ENCODE measurements at regions not wholly inside any gene's neighbourhood (a gene's known extent, or its start where the extent isn't known, plus 50 kb on each side); places are given as distances from the start of the nearest gene placed in this dataset.

DNA sequence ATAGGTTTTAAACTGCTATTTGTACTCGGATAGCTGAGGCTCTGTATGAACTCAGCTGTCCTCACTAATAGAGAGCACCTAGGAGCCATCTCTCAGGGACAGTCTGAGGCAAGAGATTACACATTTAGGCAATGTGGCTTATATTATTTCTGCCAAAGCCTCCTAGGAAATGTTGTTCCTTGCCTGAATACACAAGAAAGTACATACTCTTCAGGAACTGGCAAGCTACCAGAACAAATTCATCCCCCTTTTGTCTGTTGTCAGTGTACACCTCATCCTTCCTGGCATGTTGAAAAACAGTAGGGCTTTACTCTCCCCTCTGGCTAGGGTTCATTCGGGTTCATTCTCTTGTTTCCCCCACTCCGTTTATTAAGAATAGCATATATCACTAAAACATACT lies 615.9 kb upstream of the FAT3 start:
- H3K27ac ChIP-seq (ENCODE audit: low read depth in 2 of 2, low read length in 1 of 2): no peak overlapping the region
- H3K4me3 ChIP-seq (ENCODE audit: low read depth in 2 of 2, low read length in 1 of 2): no peak overlapping the region
- no peaks in the 10 kb centered on the region for H3K9me2 ChIP-seq
- H4K20me1 ChIP-seq (ENCODE audit: insufficient read depth): no peaks in the 10 kb centered on the region
- TF ChIP-seq GATA2 (CRISPR knock-in tag; IDR thresholded peaks at IDR 0.05) (no peak), FOXJ3 (CRISPR knock-in tag; IDR thresholded peaks at IDR 0.05) (no peak), NFIC (IDR thresholded peaks at IDR 0.05; ENCODE audit: borderline replicate concordance) (no peak), MEF2A (IDR thresholded peaks at IDR 0.05; ENCODE audit: borderline replicate concordance, low read depth) (no peak), TEAD4 (IDR thresholded peaks at IDR 0.05; ENCODE audit: borderline replicate concordance, insufficient read depth) (no peak), ELF1 (IDR thresholded peaks at IDR 0.05) (no peak), NRF1 (IDR thresholded peaks at IDR 0.05; ENCODE audit: low read depth, low read length) (no peak), RXRA (IDR thresholded peaks at IDR 0.05; ENCODE audit: borderline replicate concordance, low read depth) (no peak), CHD2 (IDR thresholded peaks at IDR 0.05; ENCODE audit: low read length, partially characterized antibody) (no peak), RFX5 (IDR thresholded peaks at IDR 0.05; ENCODE audit: low read length) (no peak)
- TF ChIP-seq, protein P1, sequence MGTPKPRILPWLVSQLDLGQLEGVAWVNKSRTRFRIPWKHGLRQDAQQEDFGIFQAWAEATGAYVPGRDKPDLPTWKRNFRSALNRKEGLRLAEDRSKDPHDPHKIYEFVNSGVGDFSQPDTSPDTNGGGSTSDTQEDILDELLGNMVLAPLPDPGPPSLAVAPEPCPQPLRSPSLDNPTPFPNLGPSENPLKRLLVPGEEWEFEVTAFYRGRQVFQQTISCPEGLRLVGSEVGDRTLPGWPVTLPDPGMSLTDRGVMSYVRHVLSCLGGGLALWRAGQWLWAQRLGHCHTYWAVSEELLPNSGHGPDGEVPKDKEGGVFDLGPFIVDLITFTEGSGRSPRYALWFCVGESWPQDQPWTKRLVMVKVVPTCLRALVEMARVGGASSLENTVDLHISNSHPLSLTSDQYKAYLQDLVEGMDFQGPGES (IDR thresholded peaks at IDR 0.05; ENCODE audit: low read depth, low read length): no peak
- ChIA-PET CTCF (interaction anchor here (0.6 to 1.2 kb wide), 3 partner anchors 12 to 58 kb away, joined by 3 to 5 read pairs (median 4); no protein-coding TSS in a partner anchor), POLR2A (no interaction called here)
- H3K79me2 ChIP-seq (ENCODE audit: insufficient read depth): no peaks in the 10 kb centered on the region
- WGBS (ENCODE audit: low lambda C conversion rate): 36% methylated on average over 3 of the region's 3 CpGs
- H3K36me3 ChIP-seq (replicated peaks in 1 of 2; ENCODE audit: control insufficient read depth in 1 of 2, insufficient read depth in 2 of 2, low read length in 1 of 2): no peaks in the 10 kb centered on the region
- no peak for DNase-seq
- H3K4me2 ChIP-seq: no peak overlapping the region
- no peaks in the 10 kb centered on the region for H3K4me1 ChIP-seq (ENCODE audit: control insufficient read depth in 1 of 2, insufficient read depth in 2 of 2, low read depth in 1 of 2, low read length in 1 of 2)
- no peak overlapping the region for H3K9ac ChIP-seq
- no peaks in the 10 kb centered on the region for H3F3A ChIP-seq (replicated peaks; ENCODE audit: insufficient read depth)
- no peaks in the 10 kb centered on the region for H3K27me3 ChIP-seq (ENCODE audit: insufficient read depth)
- no peaks in the 10 kb centered on the region for H3K9me3 ChIP-seq
- no peak overlapping the region for H2AFZ ChIP-seq (ENCODE audit: low read depth)

DNA sequence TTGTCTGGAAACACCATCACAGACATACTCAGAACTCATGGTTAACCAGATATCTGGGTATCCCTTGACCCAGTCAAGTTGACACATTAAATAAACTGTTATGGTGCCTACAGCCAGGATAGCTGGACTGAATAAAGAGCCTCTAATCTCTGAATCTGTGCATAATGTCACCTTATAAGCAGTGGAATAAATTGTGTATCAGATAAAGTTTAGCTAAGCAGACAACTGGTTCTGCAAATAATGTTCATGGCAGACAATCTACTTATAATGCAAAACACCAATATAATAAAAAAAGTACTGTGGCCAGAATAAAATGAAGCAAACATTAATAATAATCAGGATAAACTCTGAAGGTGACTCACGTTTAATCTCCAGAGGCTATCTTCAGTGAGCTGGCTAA lies 628.5 kb upstream of the FAT3 start:
- no peaks in the 10 kb centered on the region for H3K36me3 ChIP-seq (replicated peaks in 1 of 2; ENCODE audit: control insufficient read depth in 1 of 2, insufficient read depth in 2 of 2, low read length in 1 of 2)
- H3K4me3 ChIP-seq (ENCODE audit: low read depth in 2 of 2, low read length in 1 of 2): no peak overlapping the region
- POLR2A ChIA-PET: no interaction called here
- no peak overlapping the region for H3K4me2 ChIP-seq
- no peaks in the 10 kb centered on the region for H3K79me2 ChIP-seq (ENCODE audit: insufficient read depth)
- no peaks in the 10 kb centered on the region for H4K20me1 ChIP-seq (ENCODE audit: insufficient read depth)
- H3K9me2 ChIP-seq: no peaks in the 10 kb centered on the region
- no peaks in the 10 kb centered on the region for H3K27me3 ChIP-seq (ENCODE audit: insufficient read depth)
- no peaks in the 10 kb centered on the region for H3F3A ChIP-seq (replicated peaks; ENCODE audit: insufficient read depth)
- H3K27ac ChIP-seq (ENCODE audit: low read depth in 2 of 2, low read length in 1 of 2): no peak overlapping the region
- H3K4me1 ChIP-seq (ENCODE audit: control insufficient read depth in 1 of 2, insufficient read depth in 2 of 2, low read depth in 1 of 2, low read length in 1 of 2): no peaks in the 10 kb centered on the region
- no peak overlapping the region for H2AFZ ChIP-seq (ENCODE audit: low read depth)
- H3K9ac ChIP-seq: no peak overlapping the region
- TF ChIP-seq ELF1 (IDR thresholded peaks at IDR 0.05): no peak
- TF ChIP-seq EZH2phosphoT487 (IDR thresholded peaks at IDR 0.05; ENCODE audit: borderline replicate concordance, low read depth): no peak
- no peak for TF ChIP-seq FOXM1 (IDR thresholded peaks at IDR 0.05; ENCODE audit: low read depth)
- no peak for TF ChIP-seq MEF2A (IDR thresholded peaks at IDR 0.05; ENCODE audit: borderline replicate concordance, low read depth)
- no peak for TF ChIP-seq JUND (IDR thresholded peaks at IDR 0.05)
- no peak for TF ChIP-seq TEAD4 (IDR thresholded peaks at IDR 0.05; ENCODE audit: borderline replicate concordance, insufficient read depth)
- TF ChIP-seq GATA2 (CRISPR knock-in tag; IDR thresholded peaks at IDR 0.05): no peak
- TF ChIP-seq NRF1 (IDR thresholded peaks at IDR 0.05; ENCODE audit: low read depth, low read length): no peak
- TF ChIP-seq RXRA (IDR thresholded peaks at IDR 0.05; ENCODE audit: borderline replicate concordance, low read depth): no peak
- TF ChIP-seq, protein P2, sequence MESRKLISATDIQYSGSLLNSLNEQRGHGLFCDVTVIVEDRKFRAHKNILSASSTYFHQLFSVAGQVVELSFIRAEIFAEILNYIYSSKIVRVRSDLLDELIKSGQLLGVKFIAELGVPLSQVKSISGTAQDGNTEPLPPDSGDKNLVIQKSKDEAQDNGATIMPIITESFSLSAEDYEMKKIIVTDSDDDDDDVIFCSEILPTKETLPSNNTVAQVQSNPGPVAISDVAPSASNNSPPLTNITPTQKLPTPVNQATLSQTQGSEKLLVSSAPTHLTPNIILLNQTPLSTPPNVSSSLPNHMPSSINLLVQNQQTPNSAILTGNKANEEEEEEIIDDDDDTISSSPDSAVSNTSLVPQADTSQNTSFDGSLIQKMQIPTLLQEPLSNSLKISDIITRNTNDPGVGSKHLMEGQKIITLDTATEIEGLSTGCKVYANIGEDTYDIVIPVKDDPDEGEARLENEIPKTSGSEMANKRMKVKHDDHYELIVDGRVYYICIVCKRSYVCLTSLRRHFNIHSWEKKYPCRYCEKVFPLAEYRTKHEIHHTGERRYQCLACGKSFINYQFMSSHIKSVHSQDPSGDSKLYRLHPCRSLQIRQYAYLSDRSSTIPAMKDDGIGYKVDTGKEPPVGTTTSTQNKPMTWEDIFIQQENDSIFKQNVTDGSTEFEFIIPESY (IDR thresholded peaks at IDR 0.05; ENCODE audit: borderline replicate concordance, low read depth): no peak
- no peak for TF ChIP-seq SMC3 (IDR thresholded peaks at IDR 0.05; ENCODE audit: low read depth, low read length)
- no peak for DNase-seq
- H3K9me3 ChIP-seq: no peaks in the 10 kb centered on the region
- CTCF ChIA-PET: interaction anchor here (1.1 to 1.4 kb wide), 2 partner anchors 10 to 13 kb away, joined by 3 to 4 read pairs; no protein-coding TSS in a partner anchor
- 10% methylated on average over 1 of the region's 1 CpG for WGBS (ENCODE audit: low lambda C conversion rate)

Data from SK-N-SH (cell line).